Upper lobe of right lung (tissue), 1 donor: ENCODE measurements at regions not wholly inside any gene's neighbourhood (a gene's known extent, or its start where the extent isn't known, plus 50 kb on each side); places are given as distances from the start of the nearest gene placed in this dataset.
A peak's percentile ranks its signal among the peaks of the same experiment; 100 is the strongest.

Experiments
- ATAC-seq: fragments of 200-7000 bp; cut with Tn5 transposase; one replicate; pipeline ENCODE4 v1.9.1; 2020; ENCODE audit warnings: mild to moderate bottlenecking, moderate library complexity
- DNase-seq: peaks from one replicate; pipeline ENCODE4 v3.0.0-alpha.2; 2020
- H3K27ac ChIP-seq: fragments of 200-600 bp; one replicate; pipeline ENCODE4 v1.8.0; 2022
- H3K27me3 ChIP-seq: fragments of 200-600 bp; one replicate; pipeline ENCODE4 v1.8.0; 2022; ENCODE audit warnings: mild to moderate bottlenecking
- H3K36me3 ChIP-seq: fragments of 200-600 bp; one replicate; pipeline ENCODE4 v1.8.0; 2022
- H3K4me1 ChIP-seq: fragments of 200-600 bp; one replicate; pipeline ENCODE4 v1.8.0; 2022
- H3K4me3 ChIP-seq: fragments of 200-600 bp; one replicate; pipeline ENCODE4 v1.8.0; 2022; ENCODE audit warnings: mild to moderate bottlenecking
- H3K9me3 ChIP-seq: fragments of 200-600 bp; one replicate; pipeline ENCODE4 v1.8.0; 2022
- intact Hi-C: fragments of 100-400 bp; cut with DNase I; formaldehyde crosslinking; loops from one replicate; pipeline ENCODE4 v1.11.0; 2022
- TF ChIP-seq, protein P1 (sequence below): fragments of 200-600 bp; IDR thresholded peaks from one replicate; pipeline ENCODE4 v1.8.0; 2022; ENCODE audit warnings: antibody characterized with exemption
- donor health status: DM: no; HTN: yes; CAD: no; lungs with severe emphysema.

DNA sequence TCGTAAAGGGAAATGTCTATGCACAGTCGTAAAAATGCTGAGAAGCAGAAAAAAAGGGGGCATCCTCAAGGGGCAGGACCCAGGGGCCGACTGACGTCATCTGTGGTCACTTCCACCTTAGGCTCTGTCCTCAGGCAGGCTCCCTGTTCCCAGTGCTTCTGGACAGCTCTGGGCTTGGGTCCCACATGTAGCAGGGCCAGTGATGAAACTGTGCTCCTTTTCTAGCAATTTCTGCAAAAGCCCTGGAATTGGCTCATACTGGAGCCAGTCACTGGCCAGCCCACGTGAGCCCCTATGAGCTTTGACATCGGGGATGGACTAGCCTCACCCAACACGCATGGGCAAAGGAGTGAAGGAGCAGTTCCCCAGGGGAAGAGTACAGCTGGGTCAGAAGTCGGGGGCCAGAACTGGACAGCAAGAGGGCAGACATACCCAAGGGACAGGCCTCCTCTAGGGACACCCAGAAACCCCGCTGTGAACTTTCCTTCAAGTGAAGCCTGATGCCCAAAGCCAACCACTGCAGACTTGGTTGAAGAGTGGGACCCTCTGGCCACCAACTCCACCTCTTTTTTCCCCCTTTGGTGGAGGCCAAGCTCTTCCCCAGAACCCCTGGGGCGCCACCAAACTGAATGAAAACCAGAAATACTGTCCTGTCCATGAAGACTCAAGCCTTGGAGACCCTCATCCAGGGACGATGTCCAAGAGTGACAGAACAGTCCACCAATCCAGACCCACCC, 1349.0 kb downstream of the BRD1 start:
- intact Hi-C loops: no loop called here
- Histone ChIP-seq H3K4me1 (no peaks in the 10 kb centered on the region), H3K36me3 (no peaks in the 10 kb centered on the region), H3K9me3 (no peaks in the 10 kb centered on the region), H3K4me3 (no peak overlapping the region), H3K27me3 (peaks cover 11% of the 10 kb centered on the region), H3K27ac (no peak overlapping the region)
- TF ChIP-seq, protein P1, sequence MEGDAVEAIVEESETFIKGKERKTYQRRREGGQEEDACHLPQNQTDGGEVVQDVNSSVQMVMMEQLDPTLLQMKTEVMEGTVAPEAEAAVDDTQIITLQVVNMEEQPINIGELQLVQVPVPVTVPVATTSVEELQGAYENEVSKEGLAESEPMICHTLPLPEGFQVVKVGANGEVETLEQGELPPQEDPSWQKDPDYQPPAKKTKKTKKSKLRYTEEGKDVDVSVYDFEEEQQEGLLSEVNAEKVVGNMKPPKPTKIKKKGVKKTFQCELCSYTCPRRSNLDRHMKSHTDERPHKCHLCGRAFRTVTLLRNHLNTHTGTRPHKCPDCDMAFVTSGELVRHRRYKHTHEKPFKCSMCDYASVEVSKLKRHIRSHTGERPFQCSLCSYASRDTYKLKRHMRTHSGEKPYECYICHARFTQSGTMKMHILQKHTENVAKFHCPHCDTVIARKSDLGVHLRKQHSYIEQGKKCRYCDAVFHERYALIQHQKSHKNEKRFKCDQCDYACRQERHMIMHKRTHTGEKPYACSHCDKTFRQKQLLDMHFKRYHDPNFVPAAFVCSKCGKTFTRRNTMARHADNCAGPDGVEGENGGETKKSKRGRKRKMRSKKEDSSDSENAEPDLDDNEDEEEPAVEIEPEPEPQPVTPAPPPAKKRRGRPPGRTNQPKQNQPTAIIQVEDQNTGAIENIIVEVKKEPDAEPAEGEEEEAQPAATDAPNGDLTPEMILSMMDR: no peak
- DNase-seq (no peak), ATAC-seq (no peak)

DNA sequence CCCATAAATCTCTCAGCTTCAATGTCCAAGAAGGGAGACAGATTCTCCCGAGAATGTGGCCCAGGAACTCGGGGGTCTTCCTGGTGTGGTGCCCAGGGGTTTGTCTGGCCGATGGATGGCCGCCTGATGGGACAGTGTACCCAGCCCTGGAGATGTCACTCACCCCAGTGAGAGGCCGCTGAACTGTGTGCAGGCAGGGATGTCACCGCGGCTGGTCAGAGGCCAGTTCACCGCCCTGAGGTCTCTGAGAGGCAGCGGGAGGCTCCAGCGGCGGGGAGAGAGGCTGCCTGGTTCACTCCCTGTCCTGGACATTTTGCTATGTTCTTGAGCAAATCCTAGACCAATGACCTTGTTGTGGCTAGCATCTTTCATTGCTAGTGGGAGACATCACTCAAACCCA, 1349.5 kb downstream of the BRD1 start:
- no peaks in the 10 kb centered on the region for H3K36me3 ChIP-seq
- no peaks in the 10 kb centered on the region for H3K4me1 ChIP-seq
- intact Hi-C loops: no loop called here
- H3K9me3 ChIP-seq: no peaks in the 10 kb centered on the region
- TF ChIP-seq, protein P1: no peak
- peaks cover 12% of the 10 kb centered on the region for H3K27me3 ChIP-seq
- ATAC-seq (no peak), DNase-seq (no peak)
- H3K4me3 ChIP-seq: no peak overlapping the region
- H3K27ac ChIP-seq: no peak overlapping the region

DNA sequence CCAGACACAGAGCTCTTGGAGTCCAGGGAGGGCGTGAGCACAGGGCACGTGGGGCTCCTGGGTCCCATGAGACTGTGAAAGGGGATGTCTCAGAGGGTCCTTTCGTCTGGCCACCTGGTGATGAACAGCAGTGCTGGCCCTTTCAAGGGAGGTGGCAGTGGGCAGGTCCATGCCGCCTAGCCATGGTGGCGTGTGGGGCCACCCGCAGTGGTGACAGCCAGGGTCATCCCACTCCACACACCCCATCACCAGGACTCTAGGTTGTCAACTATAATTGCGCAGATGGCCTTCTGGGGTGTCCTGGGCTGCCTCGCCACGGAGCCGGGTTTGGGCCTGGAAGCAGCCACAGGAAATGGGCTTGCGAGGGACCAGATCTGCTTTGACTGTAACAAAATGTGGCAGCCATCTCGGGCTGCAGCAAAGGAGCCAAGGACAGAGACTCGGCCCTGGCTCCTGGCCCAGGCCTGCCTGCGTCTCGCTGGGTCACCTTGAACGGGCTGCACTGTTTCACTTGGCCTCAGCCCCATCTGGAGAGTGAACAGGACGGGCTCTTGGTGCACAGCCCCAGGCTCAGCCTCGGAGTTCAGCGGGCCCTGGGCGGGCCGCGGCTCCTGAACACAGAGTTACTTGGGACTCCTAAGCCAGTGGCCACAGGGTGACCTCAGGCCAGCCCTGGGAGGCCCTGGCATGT, 1350.5 kb downstream of the BRD1 start:
- no peaks in the 10 kb centered on the region for H3K36me3 ChIP-seq
- no peak overlapping the region for H3K4me3 ChIP-seq
- H3K4me1 ChIP-seq: no peaks in the 10 kb centered on the region
- peaks cover 12% of the 10 kb centered on the region for H3K27me3 ChIP-seq
- no peak overlapping the region for H3K27ac ChIP-seq
- ATAC-seq (peak; percentile 25), DNase-seq (peak; percentile 37)
- H3K9me3 ChIP-seq: no peaks in the 10 kb centered on the region
- intact Hi-C loops: no loop called here
- TF ChIP-seq, protein P1: no peak

DNA sequence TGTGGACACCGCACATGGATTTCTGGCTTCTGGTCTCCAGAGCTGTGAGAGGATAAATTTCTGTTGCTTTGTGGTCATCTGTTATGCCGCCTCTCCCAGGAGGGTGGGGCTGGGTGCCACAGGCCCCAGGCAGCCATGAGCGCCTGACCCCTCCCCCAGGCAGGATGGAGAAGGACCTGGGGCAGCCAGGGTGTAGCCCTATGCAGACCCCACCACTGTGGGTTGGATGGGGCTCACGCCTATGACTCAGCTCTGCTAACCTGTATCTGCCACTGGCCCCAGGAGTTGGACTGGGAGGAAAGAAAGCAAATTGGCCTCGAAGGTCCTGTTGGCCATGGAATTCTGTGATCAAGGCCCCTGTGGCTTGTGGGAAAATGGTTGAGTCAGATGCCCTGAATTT, 1351.1 kb downstream of the BRD1 start:
- Histone ChIP-seq H3K4me3 (no peak overlapping the region), H3K4me1 (no peaks in the 10 kb centered on the region), H3K27ac (no peak overlapping the region), H3K36me3 (no peaks in the 10 kb centered on the region), H3K27me3 (peaks cover 12% of the 10 kb centered on the region), H3K9me3 (no peaks in the 10 kb centered on the region)
- ATAC-seq (no peak), DNase-seq (peak; percentile 46)
- TF ChIP-seq, protein P1: no peak
- intact Hi-C loops: no loop called here

DNA sequence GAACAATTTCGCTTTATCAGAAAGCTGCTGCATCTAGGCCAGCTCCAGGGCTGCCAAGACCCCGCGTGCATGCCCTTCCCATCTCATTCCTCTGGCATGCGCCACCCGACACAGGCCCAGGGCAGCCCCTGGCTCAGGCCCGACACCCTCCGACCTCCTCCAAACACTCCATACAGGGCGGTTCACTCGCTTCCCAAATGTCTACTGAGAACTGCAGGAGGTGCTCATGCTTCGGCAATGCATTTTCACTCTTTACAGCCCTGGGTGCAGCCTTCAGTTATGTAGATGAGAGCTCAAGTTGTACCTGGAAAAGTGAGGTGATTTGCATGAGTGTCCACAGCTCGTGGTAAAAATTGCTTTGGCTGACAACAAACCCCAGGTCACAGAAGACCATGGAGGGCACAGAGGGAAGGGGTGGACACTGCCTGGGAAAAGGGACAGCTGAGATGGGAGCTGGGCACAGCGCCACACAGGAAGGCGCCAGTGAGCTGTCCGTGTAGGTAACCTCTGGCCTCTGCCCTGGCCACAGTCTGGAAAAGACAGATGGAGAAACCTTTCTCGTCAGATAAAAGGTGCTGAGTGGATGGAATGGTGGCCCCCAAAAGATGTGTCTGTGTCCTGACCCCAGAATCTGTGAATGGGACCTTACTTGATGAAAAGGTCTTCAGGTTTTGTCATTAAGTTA, 1351.9 kb downstream of the BRD1 start:
- no peaks in the 10 kb centered on the region for H3K9me3 ChIP-seq
- intact Hi-C loops: no loop called here
- H3K4me3 ChIP-seq: no peak overlapping the region
- TF ChIP-seq, protein P1: no peak
- H3K27ac ChIP-seq: no peak overlapping the region
- H3K4me1 ChIP-seq: no peaks in the 10 kb centered on the region
- ATAC-seq (no peak), DNase-seq (peak; percentile 45)
- no peaks in the 10 kb centered on the region for H3K36me3 ChIP-seq
- H3K27me3 ChIP-seq: peaks cover 12% of the 10 kb centered on the region
